Stimulated activated CD8-positive, alpha-beta memory T cell treated with anti-CD3 and anti-CD28 coated beads, Interleukin-4, amount 100 ng/mL, for 24 hours (primary cell): ENCODE measurements at regions not wholly inside any gene's neighbourhood (a gene's known extent, or its start where the extent isn't known, plus 50 kb on each side); places are given as distances from the start of the nearest gene placed in this dataset.

Experiments
- DNase-seq: peaks from one replicate; pipeline ENCODE4 v3.0.0-alpha.2; 2020; ENCODE audit warnings: low read depth

DNA sequence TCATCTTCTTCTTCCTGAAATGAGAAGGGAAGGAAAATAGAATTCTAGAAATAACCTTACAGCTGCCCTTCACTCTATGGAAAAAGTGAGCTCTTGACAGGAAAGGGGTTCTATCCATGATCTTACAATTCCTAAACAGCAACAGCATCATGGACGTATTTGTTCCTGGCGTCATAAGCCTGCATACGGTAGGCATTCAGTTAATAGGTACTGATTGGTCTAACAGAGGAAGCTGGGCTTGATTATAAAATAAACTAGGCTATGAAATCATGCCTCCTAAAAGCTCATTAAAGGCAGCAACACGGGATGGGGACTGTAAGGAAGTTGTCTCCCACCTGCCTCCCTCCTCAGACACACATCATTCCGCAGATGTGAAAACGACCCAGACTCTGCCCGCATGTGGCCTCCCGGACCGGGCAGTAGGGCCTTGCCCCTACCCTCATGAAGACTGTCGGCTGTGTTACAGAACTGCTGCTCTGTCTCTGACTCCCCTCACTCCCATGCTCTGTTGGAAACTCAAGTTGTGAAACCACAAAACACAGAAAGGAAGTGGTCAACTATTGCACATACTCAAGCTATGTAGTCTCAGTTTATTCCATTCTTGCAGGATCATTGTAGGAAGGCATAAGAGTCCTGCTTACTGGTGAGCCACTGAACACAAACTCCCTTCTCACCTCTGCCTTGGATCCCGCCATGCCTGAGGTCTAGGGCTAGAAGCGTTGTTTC lies 129.8 kb downstream of the DLEU7 start:
- DNase-seq = no peak

DNA sequence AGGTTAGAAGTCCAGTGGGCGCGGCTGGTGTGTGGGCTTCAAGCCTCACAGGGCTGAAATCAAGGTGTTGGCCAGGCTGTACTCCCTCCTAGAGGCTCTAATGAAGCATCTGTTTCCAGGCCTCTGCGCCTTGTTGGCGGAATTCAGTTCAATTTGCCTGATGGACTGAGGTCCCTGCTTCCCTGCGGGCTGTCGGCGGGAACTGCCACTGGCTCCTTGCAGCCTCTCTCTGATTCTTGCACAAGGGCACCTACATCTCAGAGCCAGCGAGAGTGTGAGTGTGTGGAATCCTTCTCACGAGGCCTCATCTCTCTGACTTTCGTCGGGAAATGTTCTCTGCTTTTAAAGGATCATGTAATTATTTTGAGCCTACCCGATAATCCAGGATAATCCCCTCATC lies 128.6 kb downstream of the DLEU7 start:
- DNase-seq = no peak

DNA sequence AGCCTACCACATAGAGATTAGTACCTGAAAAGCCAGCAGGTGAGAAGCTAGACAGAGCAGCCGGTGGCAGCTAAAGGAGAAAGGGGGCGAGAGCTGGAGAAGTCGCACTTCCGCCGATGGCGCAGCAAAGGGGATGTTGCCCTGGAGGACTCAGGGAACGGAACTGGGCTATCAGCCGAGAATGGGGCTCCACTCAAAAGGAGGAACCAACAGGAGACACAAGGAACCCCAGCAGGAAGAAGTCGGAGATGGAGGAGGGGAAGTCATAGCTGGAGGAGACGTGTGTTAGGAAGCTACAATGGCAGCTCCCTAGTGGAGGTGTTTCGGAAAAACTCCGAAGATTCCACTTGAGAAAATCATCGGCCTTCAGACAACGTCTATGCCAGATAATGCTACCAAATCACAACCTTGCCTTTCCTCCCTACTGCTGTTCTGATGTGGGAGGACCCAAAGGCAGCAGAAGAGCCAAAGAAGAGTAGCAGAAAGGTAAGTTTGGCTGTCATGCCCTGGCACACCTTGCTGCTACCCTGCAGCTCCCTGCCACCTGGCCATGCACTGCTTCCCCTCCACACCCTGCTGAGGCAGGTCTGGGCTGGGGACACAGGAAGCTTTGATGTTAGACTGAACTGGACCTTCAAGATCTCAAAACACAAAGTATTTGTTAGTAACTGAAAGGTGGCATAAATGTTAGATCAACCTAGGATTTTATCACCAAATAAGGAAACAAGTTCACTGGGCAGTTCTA lies 127.9 kb downstream of the DLEU7 start:
- no peak for DNase-seq

DNA sequence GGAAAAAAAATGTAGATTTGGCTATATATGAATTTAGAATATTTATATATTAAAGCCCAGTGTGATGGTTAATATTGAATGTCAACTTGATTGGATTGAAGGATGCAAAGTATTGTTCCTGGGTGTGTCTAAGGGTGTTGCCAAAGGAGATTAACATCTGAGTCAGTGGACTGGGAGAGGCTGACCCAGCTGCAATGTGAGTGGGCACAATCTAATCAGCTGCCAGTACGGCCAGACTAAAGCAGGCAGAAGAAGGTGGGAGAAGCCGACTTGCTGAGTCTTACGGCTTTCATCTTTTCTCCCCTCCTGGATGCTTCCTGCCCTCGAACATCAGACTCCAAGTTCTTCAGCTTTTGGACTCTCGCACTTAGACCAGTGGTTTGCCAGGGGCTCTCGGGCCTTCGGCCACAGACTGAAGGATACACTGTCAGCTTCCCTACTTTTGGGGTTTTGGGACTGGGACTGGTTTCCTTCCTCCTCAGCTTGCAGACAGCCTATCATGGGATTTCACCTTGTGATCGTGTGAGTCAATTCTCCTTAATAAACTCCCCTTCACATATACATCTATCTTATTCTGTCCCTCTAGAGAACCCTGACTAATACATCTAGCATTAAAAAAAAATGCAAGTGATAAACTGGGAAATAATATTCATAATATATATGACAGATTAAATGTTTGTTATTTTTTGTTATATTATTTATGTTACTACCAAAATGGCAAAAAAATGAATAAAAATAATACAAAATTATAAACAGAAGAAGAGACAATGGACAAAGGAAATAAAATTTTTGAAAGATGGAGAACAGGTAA lies 122.4 kb downstream of the DLEU7 start:
- DNase-seq = no peak

DNA sequence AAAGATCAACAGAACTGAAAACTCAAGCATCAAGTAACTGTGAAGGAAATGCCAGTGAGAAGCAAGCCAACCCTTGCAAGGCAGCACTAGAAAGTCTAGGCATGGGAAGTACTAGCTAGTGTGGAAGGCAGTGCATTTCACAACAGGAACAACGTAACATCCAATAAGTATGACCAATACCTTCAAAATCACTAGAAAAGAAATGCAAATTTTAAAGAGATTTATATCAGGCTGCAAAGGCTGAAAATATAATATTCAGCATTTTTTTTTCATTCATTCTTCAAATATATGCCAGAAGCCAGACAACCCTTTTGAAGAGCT lies 121.9 kb downstream of the DLEU7 start:
- no peak for DNase-seq

DNA sequence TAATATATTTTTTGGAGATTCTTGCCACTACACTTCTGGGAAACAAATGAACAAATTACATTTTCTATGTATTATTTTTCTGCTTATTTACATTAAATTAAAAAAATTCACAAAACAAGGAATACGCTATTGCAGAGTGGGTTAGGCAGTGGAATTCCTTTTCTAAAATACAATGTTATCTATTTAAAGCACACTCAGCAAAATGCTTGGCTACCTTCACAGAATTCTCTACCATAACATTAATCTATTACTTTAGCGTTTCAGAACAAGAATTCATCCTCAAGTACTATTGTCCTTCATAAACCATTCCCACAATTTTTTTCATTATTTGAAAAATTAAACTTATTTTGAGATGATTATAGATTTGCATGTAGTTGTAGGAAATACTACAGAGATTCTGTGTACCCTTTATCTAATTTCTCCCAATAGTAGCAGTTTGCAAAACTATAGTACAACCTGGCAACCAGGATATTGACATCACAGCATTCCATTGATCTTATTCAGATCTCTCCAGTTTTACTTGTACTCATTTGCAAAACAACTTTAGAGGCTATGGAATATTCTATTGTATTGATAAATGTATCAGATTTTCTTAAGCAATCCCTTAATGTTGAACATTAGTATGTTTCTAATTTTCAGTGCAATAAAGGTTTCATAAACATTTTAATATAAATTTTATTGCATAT lies 120.9 kb downstream of the DLEU7 start:
- no peak for DNase-seq

DNA sequence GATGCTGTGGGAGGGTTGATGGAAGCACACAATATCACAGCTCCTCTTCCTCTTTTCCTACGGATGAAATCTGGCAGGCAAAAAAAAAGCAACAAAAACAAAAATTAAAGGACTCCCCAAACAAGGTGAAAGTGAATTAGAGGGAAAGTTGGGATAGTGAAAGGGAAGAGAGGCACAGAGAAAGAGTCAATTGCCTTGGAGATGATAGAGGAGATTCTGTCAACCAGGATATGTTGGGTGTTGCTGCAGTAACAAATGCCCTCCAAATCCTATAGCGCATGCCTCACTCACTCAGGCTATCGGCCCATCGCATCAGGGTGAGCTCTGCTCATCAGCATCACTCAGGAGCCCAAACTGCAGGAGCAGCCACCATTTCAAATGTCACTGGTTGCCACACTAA lies 119.1 kb downstream of the DLEU7 start:
- no peak for DNase-seq

DNA sequence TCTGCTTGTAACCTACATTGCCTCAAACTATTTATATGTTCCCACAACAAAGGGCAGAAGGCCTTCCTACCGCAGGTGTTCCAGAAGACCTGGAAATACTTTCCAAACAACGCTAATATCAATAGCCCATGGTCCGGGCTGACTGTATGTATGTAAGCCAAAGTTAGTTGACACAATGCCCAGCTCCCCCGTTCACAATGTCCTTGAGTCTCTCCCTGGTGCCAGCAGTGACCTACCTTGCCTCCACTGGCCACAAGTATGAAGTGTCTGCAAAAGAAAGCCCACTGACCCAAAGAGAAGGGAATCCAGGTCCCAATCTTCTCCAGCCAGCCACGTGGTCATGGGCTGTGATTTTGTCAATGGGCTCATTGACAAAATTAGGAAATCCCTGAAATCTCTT lies 118.6 kb downstream of the DLEU7 start:
- no peak for DNase-seq

DNA sequence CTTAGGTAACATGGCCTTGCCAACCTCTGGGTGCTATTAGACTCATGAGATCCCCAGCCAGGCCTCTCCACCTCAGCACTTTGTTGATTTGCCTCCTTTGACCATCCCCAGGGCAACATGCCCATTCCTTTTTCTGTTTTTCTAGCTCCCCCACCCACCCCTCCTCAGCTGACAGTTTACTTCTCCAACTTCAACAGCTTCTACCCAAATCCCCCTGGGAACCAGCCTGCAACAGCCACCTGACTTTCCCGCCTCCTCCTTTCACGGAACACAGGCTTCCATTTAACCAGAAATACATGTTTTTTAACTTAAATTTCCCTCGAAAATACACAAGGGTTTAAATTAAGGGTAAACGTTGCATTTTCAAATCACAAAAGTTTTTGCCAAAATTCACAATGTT lies 117.3 kb downstream of the DLEU7 start:
- no peak for DNase-seq

DNA sequence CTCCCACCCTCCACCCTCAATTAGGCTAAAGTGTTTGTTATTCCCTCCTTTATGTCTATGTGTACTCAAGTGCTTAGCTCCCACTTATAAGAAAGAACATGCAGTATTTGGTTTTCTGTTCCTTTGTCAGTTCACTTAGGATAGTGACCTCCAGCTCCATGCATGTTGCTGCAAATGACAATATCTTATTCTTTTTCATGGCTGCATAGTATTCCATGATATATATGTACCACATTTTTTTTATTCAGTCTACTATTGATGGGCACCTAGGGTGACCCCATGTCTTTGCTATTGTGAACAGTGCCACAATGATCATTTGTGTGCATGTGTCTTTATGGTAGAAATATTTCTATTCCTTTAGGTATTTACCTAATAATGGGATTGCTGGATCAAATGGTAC lies 114.3 kb downstream of the DLEU7 start:
- DNase-seq = no peak

DNA sequence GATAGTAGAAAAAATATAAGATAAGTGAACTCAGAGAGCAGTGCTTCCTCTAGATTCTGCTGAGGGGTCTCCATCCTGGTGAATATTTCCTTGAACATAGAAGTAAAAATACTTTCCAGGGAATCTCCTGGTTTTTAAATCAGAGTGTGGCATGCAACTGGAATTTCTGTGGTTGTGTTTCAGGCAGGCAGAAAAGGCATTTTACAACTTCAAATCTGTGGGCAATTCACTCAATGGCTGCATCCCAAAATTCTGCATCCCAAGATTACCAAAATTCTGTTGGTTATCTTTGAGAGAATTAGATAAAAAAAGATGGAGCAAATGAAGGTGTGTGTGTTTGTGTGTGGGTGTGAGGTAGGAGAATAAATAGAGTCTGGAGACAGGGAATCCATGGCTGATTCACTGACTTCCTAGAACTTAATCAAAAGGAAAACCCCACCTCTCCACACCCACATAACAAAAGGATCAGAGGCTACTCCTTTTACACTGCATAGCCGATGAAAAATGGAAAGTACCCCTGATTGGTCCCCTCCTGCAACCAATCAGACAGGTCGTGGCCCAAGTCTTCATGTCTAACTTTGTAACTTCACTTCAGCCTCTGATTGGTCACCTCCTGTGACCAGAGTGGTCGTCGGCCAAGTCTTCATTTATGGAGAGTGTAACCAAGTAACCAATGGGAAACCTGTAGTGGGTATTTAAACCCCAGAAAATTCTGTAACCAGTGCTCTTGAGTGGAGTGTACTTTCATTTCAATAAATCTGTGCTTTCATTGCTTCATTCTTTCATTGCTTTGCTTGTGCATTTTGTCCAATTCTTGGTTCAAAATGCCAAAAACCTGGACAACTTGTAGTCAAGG lies 112.8 kb downstream of the DLEU7 start:
- no peak for DNase-seq

DNA sequence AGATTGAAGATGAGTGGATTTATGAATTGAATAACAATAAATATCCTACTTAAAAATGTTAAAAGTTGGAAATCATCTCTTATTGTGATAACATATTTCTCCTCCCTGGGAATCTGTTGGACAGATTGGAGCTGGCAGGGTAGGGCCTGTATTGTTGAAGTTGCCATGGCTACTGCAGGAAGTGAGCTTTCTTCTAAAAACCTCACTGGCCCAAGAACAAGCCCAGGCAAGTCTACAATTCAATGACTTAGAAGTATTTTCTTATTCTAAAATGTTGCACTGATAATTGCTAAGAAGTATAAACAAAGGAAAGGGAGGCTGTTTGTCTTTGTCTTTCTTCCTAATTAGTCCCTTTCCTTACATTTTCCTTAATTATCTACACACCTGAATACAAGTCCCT lies 112.1 kb downstream of the DLEU7 start:
- no peak for DNase-seq

DNA sequence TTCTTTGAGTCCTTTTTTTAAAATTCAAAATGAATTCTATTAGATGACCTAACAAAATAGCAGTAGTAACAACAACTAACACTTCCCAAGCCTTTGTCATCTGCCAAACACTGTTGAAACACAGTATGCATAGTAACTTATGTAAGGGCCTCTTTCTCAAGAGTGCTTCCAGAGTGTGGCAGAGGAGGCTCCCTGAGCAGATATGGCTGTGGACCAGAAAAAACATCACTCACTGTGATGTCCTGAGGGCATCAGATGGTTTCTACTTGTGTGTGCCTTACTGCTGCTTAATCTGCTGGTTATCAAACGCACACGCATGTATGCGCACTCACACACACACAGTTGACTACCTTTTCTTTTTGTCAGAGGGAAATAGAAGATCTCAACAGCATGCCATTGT lies 110.8 kb downstream of the DLEU7 start:
- no peak for DNase-seq

DNA sequence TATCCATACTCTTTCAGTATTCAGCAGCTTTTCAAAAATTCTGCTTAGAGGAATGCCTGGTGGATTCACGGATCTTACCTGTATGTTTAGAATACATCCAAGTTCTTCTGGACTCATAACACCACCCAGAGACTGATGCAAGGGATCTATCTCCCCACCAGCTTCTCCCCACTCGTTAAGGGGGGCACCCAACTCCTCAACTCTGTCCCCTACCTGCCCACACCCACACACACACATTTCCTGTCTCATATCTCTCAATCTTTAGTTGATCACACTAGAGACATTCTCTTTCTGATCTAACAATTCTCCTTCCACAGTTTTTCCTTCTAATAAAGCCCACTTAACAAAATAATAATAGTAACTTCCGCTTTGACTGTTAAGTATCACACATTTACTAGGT lies 110.1 kb downstream of the DLEU7 start:
- no peak for DNase-seq

DNA sequence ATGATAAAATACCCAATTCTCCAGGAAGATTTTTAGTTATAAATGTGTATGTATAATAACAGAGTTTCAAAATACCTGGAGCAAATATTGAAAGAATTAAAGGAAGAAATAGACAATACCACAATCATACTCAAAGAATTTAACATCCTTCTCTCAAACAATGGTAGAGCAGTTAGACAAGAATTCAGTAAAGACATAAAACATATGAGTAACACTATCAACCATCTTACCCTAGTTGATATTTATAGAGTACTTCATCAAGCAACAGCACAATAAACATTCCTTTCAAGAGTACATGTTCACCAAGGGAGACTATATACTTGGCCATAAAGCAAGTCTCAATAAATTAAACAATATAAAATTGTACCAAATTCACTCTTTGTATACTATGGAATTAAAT lies 108.4 kb downstream of the DLEU7 start:
- DNase-seq = no peak

DNA sequence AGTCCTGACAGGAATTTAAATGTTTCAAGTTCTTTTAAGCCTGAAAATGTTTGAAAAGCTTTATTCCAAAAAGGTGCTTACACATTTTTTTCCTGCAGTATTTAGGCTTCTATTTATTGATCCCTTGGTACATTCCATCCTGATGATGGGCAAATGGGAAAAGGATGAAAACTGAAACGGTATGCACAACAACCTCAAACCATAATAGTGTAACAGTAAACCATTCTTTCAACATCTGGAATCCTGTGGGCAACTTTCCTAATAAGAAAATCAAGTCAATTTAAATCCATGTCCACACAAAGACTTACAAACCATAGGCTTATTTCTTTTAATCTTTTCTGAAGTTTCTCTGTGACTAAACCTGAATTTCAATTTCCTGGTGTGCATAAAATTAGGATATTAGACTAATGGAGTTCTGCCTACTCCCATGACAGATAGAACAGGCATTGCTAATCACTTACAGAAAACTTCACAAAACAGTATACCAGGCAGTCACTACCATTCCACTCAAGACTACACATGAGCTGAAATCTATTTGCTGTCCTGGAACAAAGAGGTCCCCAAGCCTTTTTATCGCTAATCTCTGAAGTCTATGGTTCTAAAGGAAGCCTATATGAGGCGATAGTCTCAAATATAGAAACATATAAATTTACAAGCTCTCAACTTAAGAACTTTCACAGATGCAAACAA lies 103.3 kb downstream of the DLEU7 start:
- DNase-seq = no peak

DNA sequence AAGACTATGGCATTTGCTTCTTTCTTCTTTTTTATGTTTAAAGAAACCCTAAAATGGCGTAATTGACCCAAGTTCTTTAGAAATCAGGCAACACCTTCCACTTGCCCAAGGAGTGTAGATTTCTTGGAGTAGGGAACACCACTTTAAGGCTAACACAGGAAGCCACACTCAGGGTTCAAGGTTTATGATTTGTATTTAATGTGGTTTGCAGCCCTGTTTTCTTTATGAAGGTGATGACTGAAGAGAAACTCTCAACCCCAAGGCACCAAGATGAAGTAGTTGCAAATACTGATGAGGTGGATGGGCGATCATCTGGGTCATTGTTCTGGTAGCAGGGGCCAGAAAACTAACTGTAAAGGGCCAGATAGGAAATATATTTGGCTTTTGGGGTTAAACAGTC lies 101.1 kb downstream of the DLEU7 start:
- DNase-seq = no peak

DNA sequence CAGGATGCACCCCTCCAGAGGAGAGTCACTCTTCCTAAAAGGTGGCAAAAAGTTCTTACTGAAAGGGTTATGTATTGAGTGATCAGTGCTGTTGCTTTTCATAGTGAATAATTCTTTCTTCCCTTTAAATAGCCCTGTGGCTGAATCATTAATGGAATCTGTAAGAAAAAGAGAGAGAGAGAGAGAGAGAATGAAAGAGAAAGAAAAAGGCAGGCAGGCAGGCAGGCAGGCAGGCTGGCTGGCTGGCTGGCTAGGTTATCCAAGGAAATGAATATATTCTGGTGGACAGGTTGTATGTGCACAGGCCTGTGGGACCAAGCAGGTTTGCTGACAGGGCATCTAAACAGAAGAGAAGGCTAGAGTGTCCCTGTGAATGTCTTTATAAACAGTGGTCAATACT lies 100.5 kb downstream of the DLEU7 start:
- no peak for DNase-seq

DNA sequence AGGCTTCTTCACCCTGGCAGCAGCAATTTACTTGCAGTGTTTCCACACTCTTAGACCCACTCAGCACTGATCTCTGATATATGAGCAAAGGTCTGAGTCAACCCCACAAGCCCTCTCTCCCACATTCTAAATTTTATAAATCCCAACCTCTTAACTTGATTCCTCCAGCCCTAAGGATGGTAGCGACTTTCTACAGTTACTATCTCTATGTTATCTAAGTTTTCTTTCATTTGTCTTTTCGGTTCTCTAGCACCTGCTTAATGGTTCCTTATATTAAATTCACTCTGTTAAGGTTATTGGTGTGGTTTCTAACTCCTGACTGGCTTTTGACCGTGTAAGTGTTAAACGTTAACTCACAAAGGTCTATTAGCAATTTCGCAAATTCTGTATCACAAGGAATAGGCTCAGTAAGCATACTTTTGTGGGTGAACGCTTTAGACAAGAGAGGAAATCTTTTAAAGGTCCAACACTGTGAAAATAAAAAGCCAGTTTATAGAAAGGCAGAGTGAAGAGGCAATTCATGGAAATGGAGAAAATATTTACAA lies 99.3 kb downstream of the DLEU7 start:
- DNase-seq = no peak

DNA sequence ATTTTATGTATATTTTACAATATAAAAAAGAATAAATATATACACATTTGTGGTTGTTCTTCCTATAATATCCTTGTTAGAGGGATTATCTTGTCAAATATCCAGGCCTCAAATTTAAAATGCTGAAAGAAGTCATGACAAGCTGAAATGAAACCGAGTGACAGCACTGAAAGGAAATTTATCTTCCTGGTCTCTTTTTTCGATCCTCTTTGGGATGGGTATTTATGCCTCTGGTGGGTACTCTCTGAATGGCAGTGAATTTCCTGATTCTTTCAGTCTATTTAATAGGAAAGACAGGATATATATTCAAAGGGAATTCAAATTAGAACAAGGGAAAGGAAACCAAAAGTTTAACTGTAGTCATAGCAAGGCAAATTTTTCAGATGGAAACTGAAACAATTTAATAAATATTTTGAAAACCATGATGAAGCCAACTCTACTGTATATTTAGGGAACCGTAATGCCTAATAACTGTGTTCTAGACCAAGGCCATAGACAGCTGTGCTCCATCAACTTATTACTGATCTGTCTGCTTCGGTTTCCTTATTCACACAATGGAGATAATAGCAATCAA lies 97.9 kb downstream of the DLEU7 start:
- no peak for DNase-seq
